ENCODE measurements at regions not wholly inside any gene's neighbourhood (a gene's known extent, or its start where the extent isn't known, plus 50 kb on each side); places are given as distances from the start of the nearest gene placed in this dataset.

DNA sequence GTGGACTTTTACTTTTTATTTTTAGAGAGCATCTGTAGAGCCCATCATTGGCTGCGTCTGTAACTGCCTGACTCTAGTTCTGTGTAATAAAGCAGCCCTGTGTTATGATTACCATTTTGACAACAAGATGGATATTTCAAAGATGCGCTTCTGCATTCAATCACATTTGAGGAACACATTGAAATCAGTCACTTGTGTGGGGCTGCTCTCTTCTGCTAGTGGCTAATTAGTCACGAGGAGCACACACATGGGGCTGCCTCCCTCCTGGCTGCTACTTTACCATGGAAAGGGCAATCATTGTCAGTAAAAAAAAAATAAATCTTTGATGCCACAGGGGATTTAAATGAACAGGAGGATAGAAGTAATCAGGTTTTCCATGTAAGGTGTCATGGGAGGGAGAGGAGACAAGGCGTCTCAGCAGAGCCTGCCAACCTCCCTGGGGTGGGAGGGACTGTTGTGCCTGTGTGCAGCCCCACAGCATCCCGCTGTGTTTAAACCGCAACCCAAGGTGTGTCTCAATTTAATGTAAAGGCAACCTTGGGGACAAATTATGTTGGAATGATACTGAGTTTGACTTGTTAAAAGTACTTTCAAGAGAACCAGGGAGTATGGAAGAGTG lies 205.2 kb upstream of the COBL start:
- DNase-seq (ENCODE audit: low read depth) = no peak

GRCh38 chr7:51521054-51521453 lies 204.4 kb upstream of the COBL start:
- no peak for DNase-seq (ENCODE audit: low read depth)

DNA sequence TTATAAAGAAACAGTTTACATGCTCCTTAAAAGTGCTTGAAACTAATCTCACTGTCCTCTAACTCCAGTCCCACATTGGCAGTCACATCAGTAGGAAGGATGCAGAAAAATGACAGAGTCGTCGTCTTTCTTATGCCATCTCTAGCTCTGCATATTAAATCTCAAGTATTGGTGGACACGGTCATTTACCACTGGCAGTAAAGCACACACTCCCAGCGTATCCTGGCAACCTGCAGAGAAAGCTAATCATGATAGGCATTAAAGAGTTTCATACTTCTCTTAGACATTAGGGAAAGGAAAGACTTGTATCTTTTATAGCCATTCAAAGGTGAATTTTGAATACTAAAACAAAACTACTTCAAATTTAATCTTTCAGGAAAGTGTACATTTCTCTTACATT lies 202.0 kb upstream of the COBL start:
- DNase-seq (ENCODE audit: low read depth) = no peak

DNA sequence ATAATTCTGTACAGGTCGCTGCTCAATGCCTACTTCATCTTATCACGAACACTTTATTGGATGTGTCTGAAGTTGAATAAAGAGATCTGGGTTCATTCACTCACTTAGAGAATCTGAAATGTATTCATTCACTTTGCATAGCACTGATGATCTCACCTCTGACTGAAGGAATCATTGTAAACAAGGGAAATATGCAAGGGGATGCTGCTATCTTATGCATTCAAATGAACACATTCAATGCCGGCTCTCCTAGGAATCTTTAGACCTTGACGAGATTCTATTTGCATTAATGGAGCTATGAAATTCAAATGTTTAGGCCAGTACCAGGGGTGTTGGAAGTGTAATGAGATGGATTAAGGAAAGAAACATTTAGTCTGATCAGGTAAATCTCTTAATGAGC lies 200.6 kb upstream of the COBL start:
- no peak for DNase-seq (ENCODE audit: low read depth)

GRCh38 chr7:51501620-51502019 lies 185.0 kb upstream of the COBL start:
- no peak for DNase-seq (ENCODE audit: low read depth)

DNA sequence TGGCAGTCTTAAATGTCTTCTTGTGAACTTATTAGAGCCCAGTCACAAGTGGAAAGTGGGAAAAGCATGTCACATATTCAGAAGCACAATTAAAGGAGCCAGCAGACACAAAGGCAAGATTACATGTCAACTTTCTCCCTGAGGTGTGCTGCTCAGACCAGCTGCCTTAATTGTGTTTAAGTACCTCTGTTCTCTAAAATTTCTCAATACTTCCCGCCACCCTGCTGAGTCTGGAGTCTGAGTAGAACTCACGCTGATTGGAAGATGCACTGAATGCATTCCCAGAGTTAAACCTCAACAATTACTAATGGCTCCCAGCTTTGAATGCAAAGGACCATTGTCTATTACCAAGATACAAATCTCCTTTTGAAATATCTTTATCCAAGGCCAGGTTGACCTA lies 166.4 kb upstream of the COBL start:
- no peak for DNase-seq (ENCODE audit: low read depth)

DNA sequence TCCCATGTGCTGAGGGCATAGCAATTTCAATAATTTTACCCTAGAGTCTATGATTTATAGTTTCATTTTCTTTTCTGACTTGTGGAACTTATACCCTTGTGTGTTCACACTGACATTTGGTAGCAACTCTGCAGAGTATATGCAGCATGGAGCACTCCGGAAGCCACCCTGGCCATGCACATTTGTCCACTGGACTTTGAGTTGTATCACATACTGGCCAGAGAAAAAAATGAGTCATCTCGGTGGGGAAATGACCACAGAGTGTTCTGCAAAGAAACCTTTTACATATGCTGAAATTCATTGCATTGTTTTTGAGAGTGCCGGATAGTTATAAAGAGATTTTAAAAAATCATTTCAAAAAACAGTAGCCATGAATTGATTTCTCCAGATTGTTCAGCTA lies 164.8 kb upstream of the COBL start:
- DNase-seq (ENCODE audit: low read depth) = no peak

DNA sequence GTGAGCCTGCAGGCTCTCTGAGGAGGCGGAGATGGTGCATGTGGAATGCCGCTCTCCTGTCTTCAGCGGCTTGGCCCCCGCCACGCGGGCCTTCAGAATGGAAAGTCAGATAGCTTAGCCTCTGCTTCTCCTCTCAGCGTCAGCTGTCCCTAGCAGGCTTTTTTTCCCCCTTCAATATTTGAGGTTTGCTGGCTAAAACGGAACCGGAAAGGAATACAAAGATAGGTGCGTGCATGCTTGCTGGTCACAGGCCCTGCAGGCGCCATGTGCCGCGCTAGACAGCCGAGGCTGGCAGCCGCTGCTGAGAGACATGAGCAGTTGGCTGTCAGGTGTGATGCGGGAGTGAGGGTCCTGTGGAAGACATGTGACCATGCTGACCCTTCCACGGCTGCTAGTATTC lies 161.2 kb upstream of the COBL start:
- no peak for DNase-seq (ENCODE audit: low read depth)

DNA sequence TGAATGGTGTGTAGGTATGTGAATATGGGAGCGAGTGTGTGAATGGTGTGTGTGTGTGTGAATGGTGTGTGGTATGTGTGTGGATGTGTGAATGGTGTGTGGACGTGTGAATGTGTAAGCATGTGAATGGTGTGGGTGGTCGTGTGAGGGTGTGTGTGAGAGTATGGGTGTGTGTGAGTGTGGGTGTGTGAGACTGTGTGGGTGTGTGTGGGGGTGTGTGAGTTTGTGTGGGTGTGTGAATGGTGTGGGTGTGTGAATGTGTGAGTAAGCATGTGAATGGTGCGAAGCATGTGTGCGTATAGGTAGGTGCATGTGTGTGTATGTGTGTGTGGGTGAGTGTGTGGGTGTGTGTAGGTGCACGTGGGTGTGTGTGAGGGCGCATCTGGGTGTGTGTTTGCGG lies 160.7 kb upstream of the COBL start:
- DNase-seq (ENCODE audit: low read depth) = no peak

- no peak for DNase-seq (ENCODE audit: low read depth)
Observed at GRCh38 chr7:51476026-51476425, 159.4 kb upstream of the COBL start.

- no peak for DNase-seq (ENCODE audit: low read depth)
Observed at GRCh38 chr7:51472873-51473272, 156.3 kb upstream of the COBL start.

DNA sequence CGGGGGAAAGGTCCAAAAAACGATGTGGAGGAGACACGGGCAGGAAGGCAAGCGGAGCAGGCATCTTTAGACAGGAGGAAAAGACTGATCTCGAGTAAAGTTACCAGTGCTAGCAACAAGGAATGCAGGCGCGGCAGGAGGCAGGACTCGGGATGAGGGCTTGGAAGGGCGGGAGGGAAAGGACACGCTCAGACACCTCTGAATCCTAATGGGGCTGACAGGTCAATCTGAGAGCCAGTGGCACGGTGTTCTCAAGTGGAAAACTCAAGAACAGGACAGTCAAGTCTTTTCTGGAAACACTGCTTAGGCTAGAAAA lies 155.3 kb upstream of the COBL start:
- DNase-seq (ENCODE audit: low read depth) = no peak

DNA sequence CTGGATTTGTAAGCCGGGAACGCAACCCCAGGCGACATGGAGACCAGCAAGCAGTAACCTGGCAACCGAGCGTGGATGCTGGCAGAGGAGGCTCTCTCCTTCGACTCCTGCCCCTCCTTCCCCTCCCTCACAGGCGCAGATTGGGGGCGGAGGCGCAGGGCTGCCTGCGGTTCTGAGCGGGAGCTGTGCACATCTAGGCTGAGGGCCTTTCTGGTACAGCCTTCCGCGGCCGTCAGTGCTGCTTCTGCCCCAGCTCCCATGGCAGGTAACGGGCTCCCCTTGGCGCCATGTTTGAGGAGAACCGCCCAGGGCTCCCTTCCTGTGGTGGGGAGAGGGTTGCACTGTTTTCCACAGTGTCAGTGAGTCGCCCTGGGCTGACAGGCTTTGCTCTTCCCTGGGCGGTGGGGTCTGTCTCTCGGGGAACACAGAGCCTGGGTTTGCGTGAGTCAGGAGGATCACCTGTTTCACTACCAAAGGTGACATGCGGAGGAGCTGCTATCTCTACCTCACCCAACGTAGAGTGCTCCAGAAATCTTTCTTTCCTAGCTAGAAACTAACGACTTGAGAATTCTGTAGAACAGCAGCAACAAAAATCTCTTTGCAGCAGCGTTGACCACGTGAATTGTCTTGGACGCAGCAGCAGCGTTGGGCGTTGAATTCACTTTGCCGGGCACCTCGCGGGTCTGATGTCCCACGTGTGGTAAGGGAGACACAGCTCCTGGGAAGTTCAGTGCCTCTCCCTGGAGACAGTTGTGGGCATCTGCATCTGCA lies 154.8 kb upstream of the COBL start:
- no peak for DNase-seq (ENCODE audit: low read depth)

DNA sequence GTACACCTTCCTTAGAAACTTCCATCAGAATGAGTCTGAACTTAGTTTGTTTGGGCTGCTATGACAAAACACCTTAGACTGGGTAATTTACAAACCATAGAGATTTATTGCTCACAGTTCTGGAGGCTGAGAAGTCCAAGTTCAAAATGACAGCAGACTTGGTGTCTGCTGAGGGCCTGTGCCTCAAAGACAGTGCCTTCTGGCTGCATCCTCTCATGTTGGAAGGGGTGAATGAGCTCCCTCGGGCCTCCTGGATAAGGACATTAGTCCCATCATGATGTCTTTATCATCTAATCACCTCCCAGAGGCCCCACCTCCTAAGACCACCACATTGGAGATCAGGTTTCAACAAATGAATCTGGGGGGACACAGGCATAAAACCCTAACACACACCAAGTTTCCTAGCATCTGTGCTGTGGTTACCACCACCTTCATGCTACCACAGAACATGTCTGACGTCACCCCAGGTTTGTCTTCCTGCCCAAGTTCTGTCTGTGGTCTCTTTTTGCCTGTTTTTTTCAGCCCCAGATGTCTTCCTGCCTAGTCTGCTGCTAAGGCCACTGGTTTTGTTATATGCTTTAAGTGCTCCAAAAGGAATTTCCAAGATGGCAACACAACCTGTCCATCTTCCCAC lies 150.9 kb upstream of the COBL start:
- DNase-seq (ENCODE audit: low read depth) = no peak

GRCh38 chr7:51459809-51460208 lies 143.2 kb upstream of the COBL start:
- DNase-seq (ENCODE audit: low read depth) = no peak

- DNase-seq (ENCODE audit: low read depth) = no peak
Observed at GRCh38 chr7:51458693-51459092, 142.1 kb upstream of the COBL start.

DNA sequence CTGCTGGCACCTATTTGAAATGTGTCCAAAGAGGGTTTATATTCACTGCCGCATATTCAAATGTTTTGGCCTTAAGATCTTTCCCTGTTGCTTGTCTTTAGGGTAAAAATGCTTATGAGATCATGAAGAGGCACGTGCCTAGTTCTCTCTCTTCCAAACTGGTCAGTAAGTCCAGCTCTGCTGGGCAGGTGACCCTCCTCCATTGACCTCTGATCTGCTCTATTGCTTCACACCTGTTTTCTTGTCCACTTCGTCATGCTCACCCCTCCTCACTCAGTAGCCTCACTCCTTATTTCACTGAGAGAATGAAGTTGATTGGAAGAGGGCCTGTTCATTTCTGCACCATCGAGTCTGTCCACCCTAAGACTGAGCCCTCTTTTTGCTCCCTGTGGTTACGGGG lies 140.5 kb upstream of the COBL start:
- no peak for DNase-seq (ENCODE audit: low read depth)

DNA sequence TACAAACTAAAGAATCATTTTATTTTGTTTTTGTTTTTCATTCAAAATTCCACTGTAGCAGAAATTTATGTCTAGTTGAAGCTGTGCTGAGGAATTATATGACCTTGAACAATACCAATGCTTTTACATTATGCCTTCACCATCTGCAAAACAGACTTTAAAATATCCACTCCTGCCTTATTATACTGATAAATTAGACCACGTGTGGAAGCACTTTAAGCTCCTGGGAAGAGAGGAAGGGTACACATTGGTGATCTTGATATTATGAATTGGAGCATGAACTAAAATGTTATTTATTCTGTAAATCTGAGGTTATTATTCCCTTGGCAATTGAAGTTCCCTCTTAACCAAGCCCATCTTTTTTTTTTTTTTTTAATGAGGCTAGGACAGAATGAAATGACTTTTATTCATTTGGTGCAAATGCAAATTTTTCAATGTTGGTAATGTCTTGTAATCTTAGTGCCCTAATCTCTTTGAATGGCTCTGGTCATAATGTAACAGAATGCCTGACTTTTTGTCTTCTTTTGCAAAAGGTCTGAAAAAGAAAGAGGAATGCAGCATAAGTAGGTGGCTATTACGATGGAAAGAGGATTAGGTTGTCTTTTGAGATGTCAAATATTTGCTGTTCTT lies 139.9 kb upstream of the COBL start:
- no peak for DNase-seq (ENCODE audit: low read depth)

DNA sequence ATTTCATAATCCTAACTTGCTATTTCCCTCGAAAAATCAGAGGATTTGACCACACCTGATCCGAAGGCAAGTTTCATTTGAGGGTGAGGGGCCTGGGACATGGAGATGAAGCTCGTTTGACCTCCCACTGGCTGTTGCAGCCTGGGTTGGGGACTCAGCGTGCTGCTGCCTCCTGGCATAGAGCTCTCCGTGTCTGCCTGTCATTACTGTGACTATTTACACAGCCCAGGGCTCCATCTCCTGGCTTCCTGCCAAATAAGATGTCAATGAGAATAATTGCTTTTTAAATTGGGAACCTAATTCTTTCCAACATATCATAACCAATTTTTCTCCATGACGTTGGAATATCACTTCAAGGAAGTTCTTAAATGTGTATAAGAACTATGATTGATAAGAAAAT lies 139.3 kb upstream of the COBL start:
- no peak for DNase-seq (ENCODE audit: low read depth)

- DNase-seq (ENCODE audit: low read depth) = no peak
Observed at GRCh38 chr7:51455513-51455912, 138.9 kb upstream of the COBL start.

DNA sequence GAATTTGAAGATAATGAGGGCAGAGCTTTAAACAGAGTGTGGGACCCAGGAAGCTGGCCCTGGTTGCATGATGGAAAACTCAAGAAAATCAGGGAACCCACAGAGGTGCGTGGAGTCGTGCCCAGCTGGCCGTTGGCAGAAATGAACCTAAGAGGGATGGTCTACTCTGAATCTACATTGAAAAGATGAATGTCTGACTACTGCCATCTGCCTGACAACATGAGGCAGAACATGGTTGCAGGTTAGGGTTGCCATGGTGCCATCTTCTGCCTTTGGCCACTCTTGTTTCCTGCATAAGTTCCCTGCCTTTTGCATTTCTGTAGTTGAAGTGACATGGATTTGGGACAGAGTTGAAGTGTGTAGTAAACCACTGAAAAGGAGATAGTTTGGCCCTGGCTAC lies 138.5 kb upstream of the COBL start:
- DNase-seq (ENCODE audit: low read depth) = no peak

- DNase-seq (ENCODE audit: low read depth) = no peak
Observed at GRCh38 chr7:51452694-51453093, 136.1 kb upstream of the COBL start.

DNA sequence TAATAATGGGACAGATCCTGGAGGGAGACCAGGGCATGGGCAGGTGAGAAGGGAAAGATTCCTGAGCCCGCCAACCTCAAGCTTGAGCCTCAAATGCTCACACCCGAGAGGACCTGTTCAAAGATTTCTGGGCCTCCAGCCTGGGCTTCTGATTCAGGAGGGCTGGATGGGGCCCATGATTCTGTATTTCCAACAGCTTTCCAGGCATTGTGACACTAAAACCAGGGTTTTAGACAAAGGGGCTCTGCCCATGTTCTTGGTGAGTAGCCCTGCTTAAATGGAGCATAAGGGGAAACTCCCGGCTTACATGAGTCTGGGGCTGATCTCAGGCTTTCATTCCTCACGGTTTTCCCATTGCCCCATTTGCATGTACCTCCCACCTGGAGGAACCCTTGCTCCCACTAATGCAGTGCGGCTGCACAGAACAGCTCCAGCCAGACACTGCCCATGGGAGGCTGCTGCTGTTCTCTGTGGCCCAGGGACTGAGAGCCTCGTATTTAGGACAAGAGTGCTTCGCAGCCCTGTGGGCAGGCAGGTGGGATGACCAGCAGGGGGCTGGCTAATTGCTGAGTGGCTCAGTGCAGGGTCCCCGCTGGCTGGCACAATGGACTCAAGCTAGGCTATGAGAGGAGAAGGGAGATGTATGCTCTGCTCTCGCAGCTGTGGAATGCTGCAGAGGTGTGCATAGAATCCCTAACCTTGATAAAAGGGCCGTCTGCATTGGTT lies 135.3 kb upstream of the COBL start:
- no peak for DNase-seq (ENCODE audit: low read depth)
